HCT116 (cell line): ENCODE measurements at regions not wholly inside any gene's neighbourhood (a gene's known extent, or its start where the extent isn't known, plus 50 kb on each side); places are given as distances from the start of the nearest gene placed in this dataset.

Source experiments
- ATAC-seq: fragments of 200-7000 bp; cut with Tn5 transposase; 2 replicates; pipeline ENCODE4 v1.9.1; 2020; ENCODE audit warnings: mild to moderate bottlenecking, moderate library complexity
- BruUV-seq: library from RNA; stranded (reverse); fragments of 400-500 nt; replicated peaks from 2 replicates; lab custom pipeline; 2021; lab: Mats Ljungman, UMichigan
- CTCF ChIA-PET: fragments of 300-600 bp; sonication (Branson Sonifier 250); formaldehyde crosslinking; loops from one replicate; lab custom pipeline; 2021; ENCODE audit warnings: antibody characterized with exemption; lab: Charles Lee
- POLR2A ChIA-PET: fragments of 300-600, 350-600 bp; sonication (Branson Sonifier 250); formaldehyde crosslinking; loops from one replicate; lab custom pipeline; 2021; ENCODE audit warnings: antibody characterized with exemption; lab: Charles Lee
- RAD21 ChIA-PET, 2 experiments: fragments of 300-600 bp; sonication (Branson Sonifier 250); formaldehyde crosslinking; loops; one replicate each; lab custom pipeline; 2023; ENCODE audit warnings: low total read pairs in 2 of 2; ENCODE audit not compliant: uncharacterized antibody in 2 of 2, unreplicated experiment in 2 of 2, low non-redundant PET in 1 of 2; lab: Charles Lee
- DNase-seq: peaks from one replicate; pipeline ENCODE4 v3.0.0-alpha.2; 2010; ENCODE audit warnings: low read depth, low spot score
- H2AFZ ChIP-seq: fragments of 200-600 bp; shearing (Covaris generic), sonication (generic); 2 replicates; pipeline ENCODE4 v1.6.1; 2017; ENCODE audit warnings: low read depth, mixed run types, mixed read lengths, antibody characterized with exemption, low read length; ENCODE audit not compliant: poor library complexity, severe bottlenecking
- H3K27ac ChIP-seq: 2 replicates; pipeline ENCODE4 v1.5.1; 2012; ENCODE audit warnings: low read depth, low read length
- H3K27me3 ChIP-seq: fragments of 200-600 bp; sonication (generic); 2 replicates; pipeline ENCODE4 v1.6.1; 2016; ENCODE audit warnings: mixed run types, low read length, mixed read lengths; ENCODE audit not compliant: insufficient read depth
- H3K36me3 ChIP-seq, 2 experiments: fragments of 200-500 bp in 1 of 2; fragments of 200-600 bp in 1 of 2; sonication (Bioruptor generic) in 1 of 2; sonication (generic) in 1 of 2; 2 replicates each; pipeline versions ENCODE4 v1.5.1 to v1.6.1; 2014 to 2016; ENCODE audit warnings: low read length in 2 of 2, inconsistent platforms in 1 of 2, mixed read lengths in 1 of 2, mixed run types in 1 of 2; ENCODE audit not compliant: insufficient read depth in 2 of 2, control insufficient read depth in 1 of 2
- H3K4me1 ChIP-seq, 2 experiments: fragments of 200-600 bp in 1 of 2; sonication (generic) in 1 of 2; 2 replicates each; pipeline versions ENCODE4 v1.5.1 to v1.6.1; 2012 to 2017; ENCODE audit warnings: low read length in 2 of 2, inconsistent platforms in 1 of 2, mild to moderate bottlenecking in 1 of 2, mixed read lengths in 1 of 2, mixed run types in 1 of 2, moderate library complexity in 1 of 2; ENCODE audit not compliant: insufficient read depth in 2 of 2, control insufficient read depth in 1 of 2
- H3K4me2 ChIP-seq: fragments of 200-600 bp; sonication (generic); 2 replicates; pipeline ENCODE4 v1.6.1; 2017; ENCODE audit warnings: mixed run types, low read length, mixed read lengths
- H3K4me3 ChIP-seq, 2 experiments: fragments of 200-600 bp in 1 of 2; sonication (generic) in 1 of 2; replicated peaks in 1 of 2; 2 replicates each; pipeline ENCODE4 v1.5.1; 2011 to 2016; ENCODE audit warnings: low read length in 2 of 2, control low read depth in 1 of 2, low read depth in 1 of 2, mild to moderate bottlenecking in 1 of 2, mixed read lengths in 1 of 2, mixed run types in 1 of 2
- H3K79me2 ChIP-seq: fragments of 200-600 bp; sonication (generic); 2 replicates; pipeline ENCODE4 v1.6.1; 2017; ENCODE audit warnings: mild to moderate bottlenecking, mixed run types, low read length, moderate library complexity, mixed read lengths; ENCODE audit not compliant: insufficient read depth
- H3K9ac ChIP-seq: fragments of 200-600 bp; sonication (generic); 2 replicates; pipeline ENCODE4 v1.6.1; 2016; ENCODE audit warnings: low read length, mixed read lengths
- H3K9me2 ChIP-seq: fragments of 200-600 bp; sonication (generic), shearing (Covaris generic); 2 replicates; pipeline ENCODE4 v1.6.1; 2017; ENCODE audit warnings: mixed run types, mild to moderate bottlenecking, moderate library complexity; ENCODE audit not compliant: insufficient read depth
- H3K9me3 ChIP-seq, 2 experiments: fragments of 200-500 bp in 1 of 2; fragments of 200-600 bp in 1 of 2; sonication (Bioruptor generic) in 1 of 2; sonication (generic) in 1 of 2; 2 replicates each; pipeline ENCODE4 v1.6.1; 2014 to 2017; ENCODE audit warnings: low read length in 2 of 2, mixed read lengths in 2 of 2, inconsistent platforms in 1 of 2, low read depth in 1 of 2, mild to moderate bottlenecking in 1 of 2, mixed run types in 1 of 2, moderate library complexity in 1 of 2; ENCODE audit not compliant: control insufficient read depth in 1 of 2, insufficient read depth in 1 of 2
- H4K20me1 ChIP-seq: fragments of 200-600 bp; sonication (generic), shearing (Covaris generic); 2 replicates; pipeline ENCODE4 v1.6.1; 2017; ENCODE audit warnings: mixed run types, mild to moderate bottlenecking, moderate library complexity; ENCODE audit not compliant: insufficient read depth
- ATF3 ChIP-seq: IDR thresholded peaks from 2 replicates; pipeline ENCODE4 v1.6.1; 2012
- CBX3 ChIP-seq: IDR thresholded peaks from 2 replicates; pipeline ENCODE4 v1.6.1; 2012; ENCODE audit warnings: low read depth
- EGR1 ChIP-seq: IDR thresholded peaks from 2 replicates; pipeline ENCODE4 v1.6.1; 2012; ENCODE audit warnings: low read depth
- MAX ChIP-seq: IDR thresholded peaks from 2 replicates; pipeline ENCODE4 v1.6.1; 2012
- POLR2A ChIP-seq: IDR thresholded peaks from 2 replicates; pipeline ENCODE4 v1.7.0; 2011; ENCODE audit warnings: borderline replicate concordance; ENCODE audit not compliant: insufficient read depth, insufficient read length; ENCODE audit errors: extremely low read depth
- POLR2AphosphoS5 ChIP-seq: IDR thresholded peaks from 2 replicates; pipeline ENCODE4 v1.6.1; 2011; ENCODE audit warnings: mild to moderate bottlenecking, low read depth, low read length, moderate library complexity
- REST ChIP-seq: IDR thresholded peaks from 2 replicates; pipeline ENCODE4 v1.6.1; 2012; ENCODE audit warnings: low read depth
- SIN3A ChIP-seq: IDR thresholded peaks from 2 replicates; pipeline ENCODE4 v1.6.1; 2012; ENCODE audit warnings: low read depth
- SP1 ChIP-seq: IDR thresholded peaks from 2 replicates; pipeline ENCODE4 v1.6.1; 2012; ENCODE audit warnings: low read depth
- TCF7L2 ChIP-seq: IDR thresholded peaks from 2 replicates; pipeline ENCODE4 v1.7.0; 2011; ENCODE audit warnings: borderline replicate concordance, inconsistent platforms; ENCODE audit not compliant: insufficient read depth, insufficient read length; ENCODE audit errors: extremely low read depth
- ZBTB33 ChIP-seq: IDR thresholded peaks from 2 replicates; pipeline ENCODE4 v1.6.1; 2011; ENCODE audit warnings: mild to moderate bottlenecking, low read length, moderate library complexity; ENCODE audit not compliant: insufficient replicate concordance; ENCODE audit errors: extremely low read depth
- intact Hi-C: fragments of 100-400 bp; cut with micrococcal nuclease; formaldehyde crosslinking; loops from 2 replicates; pipeline ENCODE4 v1.10.0; 2022

GRCh38 chr1:8145545-8146202, 119.6 kb upstream of the ERRFI1 start (continued):
- TF ChIP-seq ZBTB33 = no peak
- no peak for TF ChIP-seq REST
- TF ChIP-seq MAX = no peak
- TF ChIP-seq SP1 = no peak
- no peak for TF ChIP-seq TCF7L2
- no peak for TF ChIP-seq SIN3A
- TF ChIP-seq, all 23 proteins: peak for 0

- H3K9ac ChIP-seq = no peak overlapping the region
- no peaks in the 10 kb centered on the region for H3K9me3 ChIP-seq
- no peaks in the 10 kb centered on the region for H3K27me3 ChIP-seq
- DNase-seq (no peak), ATAC-seq (no peak)
- no peaks in the 10 kb centered on the region for H3K36me3 ChIP-seq
- H3K4me3 ChIP-seq = no peak overlapping the region
- peak overlapping the region; percentile 7; the same call in 1 of the 2 replicates for H3K27ac ChIP-seq
- intact Hi-C loops = no loop called here
- no peak overlapping the region for H2AFZ ChIP-seq
- H3K9me2 ChIP-seq = no peaks in the 10 kb centered on the region
- POLR2A ChIA-PET = interaction anchor here (1.7 kb wide), 1 partner anchor 23 kb away, joined by 4 read pairs; no protein-coding TSS in a partner anchor
- peaks cover 26 to 36% of the 10 kb centered on the region in 2 experiments for H3K4me1 ChIP-seq
- TF ChIP-seq POLR2AphosphoS5 (no peak), POLR2A (no peak), ATF3 (no peak), TCF7L2 (no peak), EGR1 (no peak), CBX3 (no peak)
- no peaks in the 10 kb centered on the region for H4K20me1 ChIP-seq
- H3K79me2 ChIP-seq = no peaks in the 10 kb centered on the region
- RAD21 ChIA-PET = no interaction called here
- no TSS peak for BruUV-seq
- no peak overlapping the region for H3K4me2 ChIP-seq
- CTCF ChIA-PET = interaction anchor here (1.1 kb wide), 1 partner anchor 10 kb away, joined by 3 read pairs; no protein-coding TSS in a partner anchor
These were observed 118.2 kb upstream of the ERRFI1 start for GRCh38 chr1:8144323-8144722.
